Stimulated activated naive CD8-positive, alpha-beta T cell treated with anti-CD3 and anti-CD28 coated beads, Interleukin-15, Interleukin-2, amounts not matched to agents 100 ng/mL and 50 ng/mL, for 24 hours (primary cell): ENCODE measurements at regions not wholly inside any gene's neighbourhood (a gene's known extent, or its start where the extent isn't known, plus 50 kb on each side); places are given as distances from the start of the nearest gene placed in this dataset.

Source experiments
- H3K27ac Mint-ChIP-seq: one replicate; pipeline ENCODE4 v1.8.0; 2021; ENCODE audit warnings: mild to moderate bottlenecking, mixed read lengths
- H3K27me3 Mint-ChIP-seq: one replicate; pipeline ENCODE4 v1.8.0; 2021; ENCODE audit warnings: mixed read lengths
- H3K36me3 Mint-ChIP-seq: one replicate; pipeline ENCODE4 v1.8.0; 2021; ENCODE audit warnings: low read depth, mixed read lengths
- H3K4me1 Mint-ChIP-seq: one replicate; pipeline ENCODE4 v1.8.0; 2021; ENCODE audit warnings: low read depth, mixed read lengths
- H3K4me3 Mint-ChIP-seq: one replicate; pipeline ENCODE4 v1.8.0; 2021; ENCODE audit warnings: mild to moderate bottlenecking, mixed read lengths
- H3K9me3 Mint-ChIP-seq: one replicate; pipeline ENCODE4 v1.8.0; 2021; ENCODE audit warnings: mixed read lengths

GRCh38 chr14:58947156-58947555, 241.3 kb upstream of the DAAM1 start:
- Mint-ChIP-seq H3K9me3 (no peaks in the 10 kb centered on the region), H3K4me3 (no peak overlapping the region), H3K36me3 (no peaks in the 10 kb centered on the region), H3K27ac (no peak overlapping the region), H3K4me1 (no peaks in the 10 kb centered on the region), H3K27me3 (peaks cover 7% of the 10 kb centered on the region)

- H3K4me3 Mint-ChIP-seq = no peak overlapping the region
- no peaks in the 10 kb centered on the region for H3K4me1 Mint-ChIP-seq
- H3K36me3 Mint-ChIP-seq = no peaks in the 10 kb centered on the region
Observed at GRCh38 chr14:58947814-58948445, 240.5 kb upstream of the DAAM1 start.

DNA sequence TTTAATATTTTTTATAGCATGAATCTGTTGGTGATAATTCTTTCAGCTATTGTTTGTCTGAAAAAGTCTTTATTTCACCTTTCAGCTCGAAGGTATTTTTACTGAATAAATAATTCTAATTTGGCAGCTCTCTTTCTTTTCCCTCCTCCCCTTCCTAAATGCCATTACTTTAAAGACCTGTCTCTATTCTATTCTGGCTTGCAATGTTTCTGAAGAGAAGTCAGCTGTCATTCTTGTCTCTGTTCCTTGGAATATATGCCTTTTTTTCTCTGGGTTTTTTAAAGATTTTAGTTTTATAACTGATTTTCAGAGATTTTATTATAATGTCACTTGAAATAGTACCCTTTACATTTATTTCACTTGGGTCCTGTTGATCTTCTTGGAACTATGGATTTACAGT, 237.9 kb upstream of the DAAM1 start:
- H3K27ac Mint-ChIP-seq = no peak overlapping the region
- H3K36me3 Mint-ChIP-seq = no peaks in the 10 kb centered on the region
- peaks cover 18% of the 10 kb centered on the region for H3K27me3 Mint-ChIP-seq
- H3K4me3 Mint-ChIP-seq = no peak overlapping the region
- no peaks in the 10 kb centered on the region for H3K9me3 Mint-ChIP-seq
- no peaks in the 10 kb centered on the region for H3K4me1 Mint-ChIP-seq

More at GRCh38 chr14:58947814-58948445, 240.5 kb upstream of the DAAM1 start:
- no peaks in the 10 kb centered on the region for H3K9me3 Mint-ChIP-seq
- peaks cover 12% of the 10 kb centered on the region for H3K27me3 Mint-ChIP-seq
- no peak overlapping the region for H3K27ac Mint-ChIP-seq

GRCh38 chr14:58951143-58951542, 237.3 kb upstream of the DAAM1 start:
- H3K4me3 Mint-ChIP-seq = no peak overlapping the region
- peaks cover 18% of the 10 kb centered on the region for H3K27me3 Mint-ChIP-seq
- H3K27ac Mint-ChIP-seq = no peak overlapping the region
- H3K9me3 Mint-ChIP-seq = no peaks in the 10 kb centered on the region
- no peaks in the 10 kb centered on the region for H3K36me3 Mint-ChIP-seq
- no peaks in the 10 kb centered on the region for H3K4me1 Mint-ChIP-seq

DNA sequence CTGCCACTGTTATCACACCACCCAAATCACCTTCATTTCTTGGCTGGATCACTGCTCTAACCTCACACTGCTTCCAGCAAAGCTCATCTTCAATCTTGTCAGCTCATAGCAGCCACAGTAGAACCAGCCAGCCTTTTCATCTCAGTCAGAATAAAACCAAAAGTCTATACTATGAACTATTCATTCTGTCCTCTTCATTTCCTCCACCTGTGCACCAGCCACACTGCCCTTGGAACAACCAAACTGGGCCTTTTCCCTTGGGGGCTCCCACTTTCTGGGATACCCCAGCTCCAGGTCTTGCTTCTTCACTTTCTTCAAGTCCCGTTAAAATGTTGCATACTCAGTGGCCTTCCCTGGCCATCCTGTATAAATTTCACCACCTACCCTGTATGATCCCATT, 234.4 kb upstream of the DAAM1 start:
- Mint-ChIP-seq H3K36me3 (no peaks in the 10 kb centered on the region), H3K4me3 (no peak overlapping the region), H3K27me3 (peaks cover 18% of the 10 kb centered on the region), H3K4me1 (no peaks in the 10 kb centered on the region), H3K9me3 (peaks cover 4% of the 10 kb centered on the region), H3K27ac (no peak overlapping the region)

DNA sequence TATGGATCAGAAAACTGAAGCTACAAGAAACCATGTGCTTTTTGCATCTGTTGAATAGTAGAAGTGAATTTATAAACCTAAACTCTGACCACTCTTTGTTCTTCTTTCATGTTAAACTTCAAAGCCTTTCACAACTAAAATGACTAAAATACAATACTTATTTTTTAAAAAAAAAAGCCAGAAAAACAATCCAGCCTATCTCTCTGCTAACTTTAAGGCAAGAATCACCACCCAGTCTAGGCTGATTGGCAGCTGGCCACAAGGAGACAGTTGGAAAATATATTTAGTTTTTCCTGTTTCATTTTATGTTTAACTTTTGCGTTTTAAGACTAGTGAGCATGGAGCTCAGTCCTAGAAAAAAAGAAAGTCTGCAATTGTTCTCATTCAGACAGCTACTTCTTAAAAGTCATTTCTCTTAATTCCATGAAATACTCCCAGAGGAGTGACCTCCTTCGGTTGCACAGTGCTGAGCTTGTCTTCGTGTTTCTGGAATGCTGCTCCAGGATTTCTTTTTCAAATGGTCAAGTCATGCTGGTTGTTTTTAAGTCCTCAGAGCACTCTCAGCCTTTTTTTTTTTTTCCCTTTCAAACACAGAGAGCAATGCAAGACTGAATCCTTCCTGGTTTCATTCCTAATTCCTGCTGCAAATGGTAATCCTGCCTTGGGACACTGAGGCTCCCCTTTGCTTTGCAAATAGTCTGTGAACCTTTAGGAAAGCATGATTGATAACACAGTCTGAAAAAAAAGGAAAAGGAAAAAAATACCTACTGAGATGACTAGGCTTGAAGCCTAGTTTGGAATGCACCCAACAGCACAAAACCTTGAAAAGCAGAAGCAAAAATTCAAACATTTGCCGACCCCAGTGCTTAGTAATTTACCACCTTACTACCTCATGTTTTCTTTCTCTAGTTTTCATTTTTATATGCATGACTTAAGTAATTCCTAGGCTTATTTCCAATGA, 233.3 kb upstream of the DAAM1 start:
- peaks cover 18% of the 10 kb centered on the region for H3K27me3 Mint-ChIP-seq
- H3K27ac Mint-ChIP-seq = no peak overlapping the region
- no peak overlapping the region for H3K4me3 Mint-ChIP-seq
- H3K9me3 Mint-ChIP-seq = peaks cover 4% of the 10 kb centered on the region
- no peaks in the 10 kb centered on the region for H3K4me1 Mint-ChIP-seq
- H3K36me3 Mint-ChIP-seq = no peaks in the 10 kb centered on the region

DNA sequence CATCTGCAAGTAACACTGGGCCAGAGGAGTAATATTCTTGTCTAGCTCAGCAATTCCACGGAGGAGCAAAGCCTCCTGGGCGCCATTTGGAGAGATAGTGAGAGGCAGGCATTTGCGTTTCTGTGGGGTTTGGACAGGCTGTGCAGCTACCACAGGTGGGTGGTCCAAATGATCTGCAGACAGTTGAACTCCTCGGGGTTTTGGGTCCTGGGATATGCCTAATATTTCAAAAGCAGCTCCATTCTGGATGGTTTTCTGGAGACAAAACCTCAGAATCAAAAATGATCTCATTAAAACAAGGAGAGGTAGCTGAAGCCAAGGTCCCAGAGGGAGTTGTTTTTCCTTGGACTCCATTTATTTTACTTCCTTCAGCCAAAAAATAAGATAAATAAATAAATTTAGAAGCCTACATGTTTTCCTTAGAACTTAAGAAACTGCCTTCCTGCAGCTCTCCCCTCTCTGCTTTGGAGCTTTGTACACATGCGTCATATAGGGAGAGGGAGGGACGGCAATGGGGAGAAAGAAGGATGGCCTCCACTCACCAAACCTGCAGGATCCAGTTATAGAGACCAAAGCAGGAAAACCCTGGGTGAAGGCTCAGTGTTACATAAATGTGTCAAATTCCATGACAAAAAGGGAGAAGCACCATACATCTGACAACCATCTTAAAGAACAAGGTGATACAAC, 227.3 kb upstream of the DAAM1 start:
- Mint-ChIP-seq H3K9me3 (peaks cover 4% of the 10 kb centered on the region), H3K27me3 (peaks cover 3% of the 10 kb centered on the region), H3K4me3 (no peak overlapping the region), H3K36me3 (no peaks in the 10 kb centered on the region), H3K4me1 (no peaks in the 10 kb centered on the region), H3K27ac (no peak overlapping the region)

DNA sequence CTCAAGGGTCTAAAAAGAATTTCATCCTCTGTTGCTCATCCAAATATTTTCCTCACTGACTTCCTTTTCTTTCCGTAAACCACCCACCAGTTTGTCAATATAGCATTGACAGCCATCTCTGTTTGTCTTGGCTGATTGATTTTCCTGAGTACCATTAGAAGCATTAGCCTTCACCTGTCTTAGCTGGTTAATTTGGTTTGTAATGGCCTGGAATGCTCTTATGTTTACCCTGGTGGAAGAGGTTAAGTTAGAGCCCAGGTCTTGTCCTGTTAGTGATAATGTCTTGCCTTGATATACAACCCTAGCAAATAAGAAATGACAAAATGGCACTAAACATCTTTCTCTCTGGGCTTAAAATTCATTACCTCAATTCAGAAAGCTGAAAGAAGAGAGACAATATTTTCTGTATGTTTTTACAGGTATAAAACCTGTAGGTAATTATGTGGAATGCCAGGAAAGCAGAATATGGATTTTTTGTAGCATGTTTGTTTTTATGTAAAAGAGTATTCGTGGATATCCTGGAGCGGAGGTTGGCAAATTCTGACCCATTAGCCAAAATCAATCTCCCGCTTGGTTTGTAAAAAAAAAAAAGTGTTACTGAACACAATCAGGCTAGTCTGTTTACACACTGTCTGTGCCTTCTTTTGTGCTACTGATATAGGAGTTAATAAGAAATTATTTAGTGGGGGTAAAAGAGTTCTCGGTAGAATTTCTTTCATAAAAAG, 224.4 kb upstream of the DAAM1 start:
- Mint-ChIP-seq H3K9me3 (no peaks in the 10 kb centered on the region), H3K4me3 (no peak overlapping the region), H3K4me1 (no peaks in the 10 kb centered on the region), H3K36me3 (no peaks in the 10 kb centered on the region), H3K27ac (no peak overlapping the region), H3K27me3 (peaks cover 3% of the 10 kb centered on the region)

DNA sequence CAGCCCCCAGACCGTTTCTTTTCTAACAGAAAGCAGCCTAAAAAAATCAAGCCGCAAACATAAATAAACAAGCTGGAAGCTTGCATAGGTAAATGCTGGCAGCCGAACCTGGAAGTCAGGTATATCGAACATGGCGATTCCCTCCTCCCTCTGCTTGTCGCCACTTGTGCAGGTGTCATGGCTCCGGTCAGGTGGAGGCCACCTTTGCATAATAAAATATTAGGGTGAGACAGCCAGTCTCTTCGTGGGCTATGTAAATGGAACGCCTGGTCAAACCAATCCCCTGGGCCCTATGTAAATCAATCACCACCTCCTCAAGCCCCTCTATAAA, 223.9 kb upstream of the DAAM1 start:
- peaks cover 3% of the 10 kb centered on the region for H3K27me3 Mint-ChIP-seq
- no peak overlapping the region for H3K27ac Mint-ChIP-seq
- no peaks in the 10 kb centered on the region for H3K4me1 Mint-ChIP-seq
- no peaks in the 10 kb centered on the region for H3K36me3 Mint-ChIP-seq
- no peaks in the 10 kb centered on the region for H3K9me3 Mint-ChIP-seq
- H3K4me3 Mint-ChIP-seq = no peak overlapping the region

- Mint-ChIP-seq H3K36me3 (no peaks in the 10 kb centered on the region), H3K27ac (no peak overlapping the region), H3K27me3 (peaks cover 3% of the 10 kb centered on the region), H3K9me3 (no peaks in the 10 kb centered on the region), H3K4me3 (no peak overlapping the region), H3K4me1 (no peaks in the 10 kb centered on the region)
Observed at GRCh38 chr14:58965601-58966000, 222.9 kb upstream of the DAAM1 start.

DNA sequence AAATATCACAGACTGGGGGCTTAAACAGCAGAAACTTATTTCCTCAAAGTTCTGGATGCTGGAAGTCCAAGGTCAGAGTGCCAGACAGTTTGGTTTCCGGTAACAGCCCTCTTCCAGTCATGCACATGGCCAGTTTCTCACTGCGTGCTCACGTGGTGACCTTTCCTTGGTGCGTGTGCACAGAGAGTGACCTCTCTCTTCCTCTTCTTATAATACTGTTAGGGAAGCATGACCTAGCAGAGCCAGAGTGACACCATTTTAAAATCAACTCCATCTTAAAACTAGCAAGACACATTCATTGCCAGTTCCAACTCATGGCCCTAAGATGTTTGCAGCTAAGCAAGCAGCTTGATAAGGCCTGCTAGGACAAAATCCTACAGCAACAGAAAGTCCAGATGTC, 221.5 kb upstream of the DAAM1 start:
- Mint-ChIP-seq H3K4me3 (no peak overlapping the region), H3K27me3 (peaks cover 3% of the 10 kb centered on the region), H3K9me3 (no peaks in the 10 kb centered on the region), H3K4me1 (no peaks in the 10 kb centered on the region), H3K36me3 (no peaks in the 10 kb centered on the region), H3K27ac (no peak overlapping the region)

- Mint-ChIP-seq H3K4me3 (no peak overlapping the region), H3K9me3 (no peaks in the 10 kb centered on the region), H3K36me3 (no peaks in the 10 kb centered on the region), H3K27me3 (no peaks in the 10 kb centered on the region), H3K4me1 (no peaks in the 10 kb centered on the region), H3K27ac (no peak overlapping the region)
Observed at GRCh38 chr14:58969951-58970751, 218.3 kb upstream of the DAAM1 start.

DNA sequence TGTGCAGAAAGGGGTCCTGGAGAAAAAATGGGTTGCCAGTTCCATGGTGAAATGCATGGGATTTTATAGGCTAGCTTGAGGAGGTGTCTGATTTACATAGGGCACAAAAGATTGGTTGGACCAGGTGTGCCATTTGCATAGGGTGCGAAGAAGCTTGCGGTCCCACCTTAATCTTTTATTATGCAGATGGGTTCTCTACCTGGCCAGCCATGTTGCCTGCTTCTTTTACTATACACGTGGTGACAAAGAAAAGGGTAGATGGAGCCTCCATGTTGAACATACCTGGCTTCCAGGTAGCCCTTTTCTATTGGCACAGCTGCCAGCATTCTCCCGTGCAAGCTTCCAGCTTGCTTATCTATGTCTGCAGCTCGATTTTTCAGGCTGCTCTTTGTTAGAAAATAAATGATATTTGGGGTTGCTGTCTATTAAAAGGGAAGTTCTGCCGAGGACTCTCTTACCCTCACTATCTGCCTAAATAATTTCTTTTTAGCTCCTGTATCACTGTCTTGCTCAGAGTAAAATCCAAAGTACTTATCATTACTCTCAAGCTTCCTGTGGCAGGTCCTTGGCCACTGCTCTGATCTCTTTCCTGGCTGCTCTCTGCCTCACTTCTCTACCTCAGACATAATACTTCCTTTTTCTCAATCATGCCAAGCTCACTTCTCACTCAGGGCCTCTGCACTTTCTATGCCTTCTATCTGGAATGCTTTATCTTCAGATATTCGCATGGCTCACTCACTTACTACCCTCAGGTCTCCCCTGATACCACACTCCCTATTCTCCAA, 216.0 kb upstream of the DAAM1 start:
- H3K27ac Mint-ChIP-seq = no peak overlapping the region
- no peaks in the 10 kb centered on the region for H3K36me3 Mint-ChIP-seq
- H3K27me3 Mint-ChIP-seq = no peaks in the 10 kb centered on the region
- H3K4me3 Mint-ChIP-seq = no peak overlapping the region
- H3K4me1 Mint-ChIP-seq = no peaks in the 10 kb centered on the region
- no peaks in the 10 kb centered on the region for H3K9me3 Mint-ChIP-seq
